Ascending aorta (tissue), 2 donors: ENCODE measurements at regions not wholly inside any gene's neighbourhood (a gene's known extent, or its start where the extent isn't known, plus 50 kb on each side); places are given as distances from the start of the nearest gene placed in this dataset.

ENCODE experiments used
- DNase-seq, 2 donors: peaks; one replicate each; pipeline ENCODE4 v3.0.0-alpha.2; 2019; ENCODE audit warnings: low spot score in 2 of 2
- H3K27ac ChIP-seq, 2 donors: fragments of 200-600 bp; sonication (generic); one replicate each; pipeline ENCODE4 v1.5.1; 2016 to 2017; ENCODE audit warnings: mild to moderate bottlenecking in 1 of 2
- H3K27me3 ChIP-seq: fragments of 200-600 bp; sonication (generic); one replicate; pipeline ENCODE4 v1.5.1; 2017
- H3K36me3 ChIP-seq, 2 donors: fragments of 200-600 bp; sonication (generic); one replicate each; pipeline ENCODE4 v1.5.1; 2016
- H3K4me1 ChIP-seq, 2 donors: fragments of 200-600 bp; sonication (generic); one replicate each; pipeline ENCODE4 v1.5.1; 2016 to 2017; ENCODE audit warnings: mild to moderate bottlenecking in 1 of 2
- H3K4me3 ChIP-seq, 2 donors: fragments of 200-600 bp; sonication (generic); one replicate each; pipeline ENCODE4 v1.5.1; 2016 to 2017; ENCODE audit warnings: mild to moderate bottlenecking in 1 of 2
- H3K9me3 ChIP-seq, 2 donors: fragments of 200-600 bp; sonication (generic); one replicate each; pipeline ENCODE4 v1.5.1; 2016
- CTCF ChIP-seq, 3 experiments: fragments of 200-600 bp in 2 of 3; fragments of 450-650 bp in 1 of 3; sonication (generic) in 2 of 3; IDR thresholded peaks; one replicate each; pipeline ENCODE4 v1.5.1; 2016 to 2019; ENCODE audit warnings: antibody characterized with exemption in 3 of 3, mild to moderate bottlenecking in 1 of 3, moderate library complexity in 1 of 3
- intact Hi-C: fragments of 100-400 bp; cut with DNase I; formaldehyde crosslinking; loops from one replicate; pipeline ENCODE4 v1.15.1; 2023

GRCh38 chr6:95071464-95071863, 505.9 kb upstream of the MANEA start:
- intact Hi-C loops: no loop called here
- DNase-seq: no peak
- Histone ChIP-seq H3K9me3 (no peaks in the 10 kb centered on the region), H3K4me3 (no peak overlapping the region), H3K36me3 (no peaks in the 10 kb centered on the region), H3K4me1 (no peaks in the 10 kb centered on the region), H3K27me3 (no peaks in the 10 kb centered on the region), H3K27ac (no peak overlapping the region)
- no peak for TF ChIP-seq CTCF (IDR thresholded peaks at IDR 0.05)

- DNase-seq: no peak
- H3K9me3 ChIP-seq: no peaks in the 10 kb centered on the region
- intact Hi-C loops: no loop called here
- no peaks in the 10 kb centered on the region for H3K27me3 ChIP-seq
- no peak overlapping the region for H3K27ac ChIP-seq
- H3K4me1 ChIP-seq: no peaks in the 10 kb centered on the region
- no peaks in the 10 kb centered on the region for H3K36me3 ChIP-seq
- H3K4me3 ChIP-seq: no peak overlapping the region
- TF ChIP-seq CTCF (IDR thresholded peaks at IDR 0.05): no peak
Observed at GRCh38 chr6:95078457-95078856, 498.9 kb upstream of the MANEA start.

- Histone ChIP-seq H3K27ac (no peak overlapping the region), H3K9me3 (no peaks in the 10 kb centered on the region)
- no peak for TF ChIP-seq CTCF (IDR thresholded peaks at IDR 0.05)
Observed at GRCh38 chr6:95081231-95081630, 496.1 kb upstream of the MANEA start.

GRCh38 chr6:95081949-95082348, 495.4 kb upstream of the MANEA start:
- DNase-seq: no peak
- H3K27ac ChIP-seq: no peak overlapping the region
- no peaks in the 10 kb centered on the region for H3K9me3 ChIP-seq
- no peak overlapping the region for H3K4me3 ChIP-seq
- intact Hi-C loops: no loop called here
- H3K36me3 ChIP-seq: no peaks in the 10 kb centered on the region
- TF ChIP-seq CTCF (IDR thresholded peaks at IDR 0.05): no peak
- H3K27me3 ChIP-seq: no peaks in the 10 kb centered on the region
- H3K4me1 ChIP-seq: no peaks in the 10 kb centered on the region

More at GRCh38 chr6:95081231-95081630, 496.1 kb upstream of the MANEA start:
- Histone ChIP-seq H3K4me1 (no peaks in the 10 kb centered on the region), H3K4me3 (no peak overlapping the region), H3K36me3 (no peaks in the 10 kb centered on the region), H3K27me3 (no peaks in the 10 kb centered on the region)
- intact Hi-C loops: no loop called here
- no peak for DNase-seq

- TF ChIP-seq CTCF (IDR thresholded peaks at IDR 0.05): no peak
- intact Hi-C loops: no loop called here
- Histone ChIP-seq H3K4me3 (no peak overlapping the region), H3K4me1 (no peaks in the 10 kb centered on the region), H3K27me3 (no peaks in the 10 kb centered on the region), H3K27ac (no peak overlapping the region), H3K36me3 (no peaks in the 10 kb centered on the region), H3K9me3 (no peaks in the 10 kb centered on the region)
- no peak for DNase-seq
Observed at GRCh38 chr6:95083506-95083905, 493.8 kb upstream of the MANEA start.

- H3K27me3 ChIP-seq: no peaks in the 10 kb centered on the region
- no peaks in the 10 kb centered on the region for H3K4me1 ChIP-seq
- no peak for TF ChIP-seq CTCF (IDR thresholded peaks at IDR 0.05)
- H3K36me3 ChIP-seq: no peaks in the 10 kb centered on the region
- no peak overlapping the region for H3K27ac ChIP-seq
- no peak for DNase-seq
- no peak overlapping the region for H3K4me3 ChIP-seq
- intact Hi-C loops: no loop called here
- H3K9me3 ChIP-seq: no peaks in the 10 kb centered on the region
Observed at GRCh38 chr6:95084867-95085266, 492.5 kb upstream of the MANEA start.
